Effector memory CD4-positive, alpha-beta T cell (primary cell): ENCODE measurements at regions not wholly inside any gene's neighbourhood (a gene's known extent, or its start where the extent isn't known, plus 50 kb on each side); places are given as distances from the start of the nearest gene placed in this dataset.
"Not testable (repeated sequence)": the region's sequence is repeated elsewhere in the genome, so short reads cannot be mapped to it uniquely, and the experiment has no call there.

Experiments
- DNase-seq, 3 donors: peaks; one replicate each; pipeline ENCODE4 v3.0.0-alpha.2; 2020
- H3K27ac ChIP-seq: 2 replicates; pipeline ENCODE4 v1.7.0; 2013; ENCODE audit warnings: mild to moderate bottlenecking, low read length, moderate library complexity; ENCODE audit not compliant: insufficient read depth, poor library complexity, severe bottlenecking
- H3K27me3 ChIP-seq: replicated peaks from 2 replicates; pipeline ENCODE4 v1.7.0; 2013; ENCODE audit warnings: mild to moderate bottlenecking, low read length; ENCODE audit not compliant: insufficient read depth, control insufficient read depth, poor library complexity, severe bottlenecking
- H3K36me3 ChIP-seq: 2 replicates; pipeline ENCODE4 v1.7.0; 2013; ENCODE audit warnings: mild to moderate bottlenecking, low read length, moderate library complexity; ENCODE audit not compliant: control insufficient read depth, insufficient read depth
- H3K4me1 ChIP-seq: 2 replicates; pipeline ENCODE4 v1.7.0; 2013; ENCODE audit warnings: low read length, mild to moderate bottlenecking; ENCODE audit not compliant: control insufficient read depth, insufficient read depth, poor library complexity, severe bottlenecking
- H3K4me3 ChIP-seq: 2 replicates; pipeline ENCODE4 v1.7.0; 2013; ENCODE audit warnings: low read length, low read depth, mild to moderate bottlenecking; ENCODE audit not compliant: insufficient read depth, poor library complexity, severe bottlenecking
- H3K9me3 ChIP-seq: 2 replicates; pipeline ENCODE4 v1.7.0; 2013; ENCODE audit warnings: mild to moderate bottlenecking, low read length, moderate library complexity; ENCODE audit not compliant: control insufficient read depth

- Histone ChIP-seq H3K36me3 (no peaks in the 10 kb centered on the region), H3K4me1 (no peaks in the 10 kb centered on the region), H3K4me3 (no peak overlapping the region), H3K27ac (no peak overlapping the region), H3K9me3 (no peaks in the 10 kb centered on the region), H3K27me3 (no peaks in the 10 kb centered on the region)
- DNase-seq: no peak
Observed at GRCh38 chr20:56722042-56722441, 92.9 kb downstream of the TFAP2C start.

GRCh38 chr20:56723331-56723730 lies 94.2 kb downstream of the TFAP2C start:
- H3K27me3 ChIP-seq: no peaks in the 10 kb centered on the region
- H3K27ac ChIP-seq: no peak overlapping the region
- H3K36me3 ChIP-seq: no peaks in the 10 kb centered on the region
- no peak overlapping the region for H3K4me3 ChIP-seq
- no peaks in the 10 kb centered on the region for H3K4me1 ChIP-seq
- H3K9me3 ChIP-seq: no peaks in the 10 kb centered on the region
- no peak for DNase-seq

GRCh38 chr20:56724241-56724757 lies 95.2 kb downstream of the TFAP2C start:
- H3K9me3 ChIP-seq: no peaks in the 10 kb centered on the region
- no peaks in the 10 kb centered on the region for H3K36me3 ChIP-seq
- no peaks in the 10 kb centered on the region for H3K27me3 ChIP-seq
- DNase-seq: no peak
- H3K4me1 ChIP-seq: no peaks in the 10 kb centered on the region
- no peak overlapping the region for H3K27ac ChIP-seq
- H3K4me3 ChIP-seq: no peak overlapping the region

GRCh38 chr20:56730003-56730402 lies 100.9 kb downstream of the TFAP2C start:
- Histone ChIP-seq H3K4me1 (no peaks in the 10 kb centered on the region), H3K36me3 (no peaks in the 10 kb centered on the region), H3K4me3 (no peak overlapping the region), H3K27me3 (no peaks in the 10 kb centered on the region), H3K9me3 (no peaks in the 10 kb centered on the region), H3K27ac (no peak overlapping the region)
- DNase-seq: no peak

GRCh38 chr20:56730996-56731395 lies 101.9 kb downstream of the TFAP2C start:
- no peak overlapping the region for H3K27ac ChIP-seq
- no peaks in the 10 kb centered on the region for H3K27me3 ChIP-seq
- no peak overlapping the region for H3K4me3 ChIP-seq
- DNase-seq: no peak
- H3K4me1 ChIP-seq: no peaks in the 10 kb centered on the region
- H3K9me3 ChIP-seq: no peaks in the 10 kb centered on the region
- no peaks in the 10 kb centered on the region for H3K36me3 ChIP-seq

GRCh38 chr20:56731476-56731875 lies 102.4 kb downstream of the TFAP2C start:
- DNase-seq: no peak
- no peaks in the 10 kb centered on the region for H3K27me3 ChIP-seq
- no peaks in the 10 kb centered on the region for H3K36me3 ChIP-seq
- H3K4me3 ChIP-seq: no peak overlapping the region
- H3K27ac ChIP-seq: no peak overlapping the region
- H3K4me1 ChIP-seq: no peaks in the 10 kb centered on the region
- no peaks in the 10 kb centered on the region for H3K9me3 ChIP-seq

GRCh38 chr20:56733967-56734366 lies 104.9 kb downstream of the TFAP2C start:
- no peak overlapping the region for H3K27ac ChIP-seq
- no peaks in the 10 kb centered on the region for H3K27me3 ChIP-seq
- no peaks in the 10 kb centered on the region for H3K9me3 ChIP-seq
- no peaks in the 10 kb centered on the region for H3K36me3 ChIP-seq
- no peak overlapping the region for H3K4me3 ChIP-seq
- H3K4me1 ChIP-seq: no peaks in the 10 kb centered on the region
- DNase-seq: no peak

GRCh38 chr20:56735084-56735642 lies 106.1 kb downstream of the TFAP2C start:
- no peak overlapping the region for H3K27ac ChIP-seq
- no peaks in the 10 kb centered on the region for H3K4me1 ChIP-seq
- H3K9me3 ChIP-seq: no peaks in the 10 kb centered on the region

GRCh38 chr20:56736285-56736857 lies 107.3 kb downstream of the TFAP2C start:
- DNase-seq: no peak
- no peaks in the 10 kb centered on the region for H3K36me3 ChIP-seq
- no peak overlapping the region for H3K27ac ChIP-seq
- H3K27me3 ChIP-seq: no peaks in the 10 kb centered on the region
- no peaks in the 10 kb centered on the region for H3K4me1 ChIP-seq
- no peak overlapping the region for H3K4me3 ChIP-seq
- H3K9me3 ChIP-seq: no peaks in the 10 kb centered on the region

More at GRCh38 chr20:56735084-56735642, 106.1 kb downstream of the TFAP2C start:
- no peaks in the 10 kb centered on the region for H3K36me3 ChIP-seq
- H3K27me3 ChIP-seq: no peaks in the 10 kb centered on the region
- H3K4me3 ChIP-seq: no peak overlapping the region
- DNase-seq: no peak

GRCh38 chr20:56744325-56744821 lies 115.3 kb downstream of the TFAP2C start:
- H3K4me3 ChIP-seq, H3K36me3 ChIP-seq, DNase-seq, H3K27me3 ChIP-seq, H3K4me1 ChIP-seq, H3K9me3 ChIP-seq, H3K27ac ChIP-seq: not testable (repeated sequence)
